Astrocyte of the spinal cord (primary cell): ENCODE measurements at regions not wholly inside any gene's neighbourhood (a gene's known extent, or its start where the extent isn't known, plus 50 kb on each side); places are given as distances from the start of the nearest gene placed in this dataset.
A peak's percentile ranks its signal among the peaks of the same experiment; 100 is the strongest.

Experiments
- DNase-seq: peaks from one replicate; pipeline ENCODE4 v3.0.0; 2011; ENCODE audit warnings: low read depth, low spot score
- H3K4me3 ChIP-seq: 2 replicates; pipeline ENCODE4 v1.5.1; 2011; ENCODE audit warnings: low read depth, mild to moderate bottlenecking, low read length, moderate library complexity
- CTCF ChIP-seq: IDR thresholded peaks from 2 replicates; pipeline ENCODE4 v1.5.1; 2012; ENCODE audit warnings: low read depth, mild to moderate bottlenecking, low read length, inconsistent platforms
- in situ Hi-C: cut with HindIII; loops from 2 replicates; pipeline ENCODE4 v1.10.0; 2017; ENCODE audit warnings: low sequenced_read_pairs

DNA sequence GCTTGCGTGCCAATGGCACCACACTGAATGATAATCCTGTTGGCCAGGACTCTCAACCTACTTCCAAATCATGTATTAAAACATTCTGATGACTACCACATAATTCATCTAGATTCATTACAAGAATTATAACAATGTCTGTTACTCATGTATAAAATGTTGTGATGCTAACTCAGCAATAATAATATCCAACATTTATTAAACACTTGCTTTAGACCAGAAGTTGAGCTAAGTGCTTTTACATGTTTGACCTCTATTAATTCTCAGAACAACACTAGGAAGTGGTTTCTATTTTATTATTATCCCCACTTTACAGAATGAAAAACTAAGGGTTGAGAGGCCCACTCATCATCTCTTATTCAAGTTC is 178.4 kb downstream of the LNPK start:
- in situ Hi-C loops: no loop called here
- H3K4me3 ChIP-seq: no peak overlapping the region
- DNase-seq: no peak
- no peak for TF ChIP-seq CTCF

DNA sequence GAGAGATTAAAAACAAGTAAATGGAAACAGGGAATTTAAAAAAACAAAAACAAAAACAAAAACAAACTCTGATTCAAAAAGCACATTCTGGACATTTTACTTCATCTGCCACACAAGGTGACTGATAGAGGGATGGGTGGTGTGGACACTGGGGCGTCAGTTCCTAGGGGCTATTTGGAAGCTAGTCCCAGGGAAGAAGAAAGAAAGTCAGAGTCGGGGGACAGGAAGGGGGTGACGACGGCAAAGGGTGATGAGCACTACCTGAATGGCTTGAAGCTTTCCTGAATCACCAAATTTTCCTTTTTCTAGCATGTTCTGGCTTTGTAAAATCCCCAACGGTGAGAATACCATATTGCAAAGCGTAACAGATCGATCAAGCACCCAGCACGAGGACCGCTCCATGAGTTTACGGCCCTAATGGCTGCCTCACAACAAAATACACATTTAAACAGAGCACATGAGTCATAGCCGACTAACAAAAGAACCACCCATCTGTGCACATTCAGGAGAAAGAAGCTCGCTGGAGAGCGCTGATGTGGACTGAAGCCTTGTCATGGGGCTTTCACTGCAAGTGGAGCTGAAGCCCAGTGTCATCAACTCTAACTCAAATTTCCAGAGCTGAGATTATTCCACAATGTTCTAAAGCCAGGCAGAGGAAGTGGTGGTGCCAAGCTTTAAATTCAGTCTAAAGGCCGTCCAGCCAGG is 178.9 kb downstream of the LNPK start:
- no peak for TF ChIP-seq CTCF
- peak; percentile 63 for DNase-seq
- in situ Hi-C loops: no loop called here

DNA sequence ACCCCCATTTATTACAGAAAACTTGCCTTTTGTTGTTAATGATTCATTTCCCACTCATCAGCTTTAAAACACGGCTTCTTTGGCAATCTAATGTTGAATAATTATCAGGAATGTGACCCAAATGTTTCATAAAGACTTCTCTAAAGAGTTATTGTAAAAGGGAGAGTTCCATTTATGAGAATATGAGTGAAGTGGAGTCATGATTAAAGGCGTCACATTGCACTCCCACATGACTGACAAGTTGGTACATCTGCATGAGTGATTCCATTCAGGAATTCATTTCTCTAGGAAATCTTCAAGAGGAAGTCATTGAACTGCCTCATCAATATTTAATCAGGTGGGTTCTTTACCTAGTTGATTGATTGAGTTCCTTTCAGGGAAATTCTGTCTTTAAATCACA is 184.8 kb downstream of the LNPK start:
- in situ Hi-C loops: no loop called here
- no peak for DNase-seq
- no peak for TF ChIP-seq CTCF

More for the DNA sequence above, 178.9 kb downstream of the LNPK start:
- no peak overlapping the region for H3K4me3 ChIP-seq

DNA sequence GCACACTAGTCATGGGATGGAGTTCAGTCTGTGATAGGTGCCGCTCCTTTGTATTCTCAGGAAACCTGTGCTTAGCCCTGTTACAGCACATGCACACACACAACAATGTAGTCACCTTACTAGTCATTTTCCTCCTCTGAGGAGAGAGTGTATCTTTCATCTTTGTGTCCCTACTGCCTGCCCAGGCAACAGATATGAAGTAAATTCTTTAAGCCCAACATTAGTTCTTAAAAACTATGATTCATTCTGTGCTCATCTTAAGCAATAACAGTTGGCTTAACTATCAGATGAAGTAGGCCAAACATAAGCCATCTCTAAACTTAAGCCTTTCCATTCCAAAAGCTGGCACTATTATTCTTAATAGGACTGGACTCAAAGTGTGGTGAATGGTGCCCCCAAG is 186.5 kb downstream of the LNPK start:
- no peak overlapping the region for H3K4me3 ChIP-seq
- in situ Hi-C loops: no loop called here
- DNase-seq: no peak
- TF ChIP-seq CTCF: no peak

More for the DNA sequence above, 184.8 kb downstream of the LNPK start:
- H3K4me3 ChIP-seq: no peak overlapping the region

GRCh38 chr2:175811971-175812370 is 190.1 kb downstream of the LNPK start:
- no peak for DNase-seq
- in situ Hi-C loops: no loop called here
- TF ChIP-seq CTCF: no peak
- H3K4me3 ChIP-seq: no peak overlapping the region

GRCh38 chr2:175808858-175809257 is 193.2 kb downstream of the LNPK start:
- no peak for DNase-seq
- no peak overlapping the region for H3K4me3 ChIP-seq
- in situ Hi-C loops: no loop called here
- TF ChIP-seq CTCF: no peak
